ENCODE measurements at regions not wholly inside any gene's neighbourhood (a gene's known extent, or its start where the extent isn't known, plus 50 kb on each side); places are given as distances from the start of the nearest gene placed in this dataset.
A peak's percentile ranks its signal among the peaks of the same experiment; 100 is the strongest.
"Not testable (repeated sequence)": the region's sequence is repeated elsewhere in the genome, so short reads cannot be mapped to it uniquely, and the experiment has no call there.

GRCh38 chr3:40681658-40682055, 156.9 kb downstream of the ZNF621 start:
- H3K27me3 Mint-ChIP-seq: no peaks in the 10 kb centered on the region
- H3K4me1 Mint-ChIP-seq (ENCODE audit: unreplicated experiment): peaks cover 14% of the 10 kb centered on the region
- H3K36me3 Mint-ChIP-seq: no peaks in the 10 kb centered on the region
- DNase-seq (ENCODE audit: extremely low spot score, unreplicated experiment): no peak
- no peak overlapping the region for H3K4me3 Mint-ChIP-seq
- H3K27ac Mint-ChIP-seq: no peak overlapping the region
- TF ChIP-seq CTCF (conservative IDR thresholded peaks at IDR 0.05): no peak
- no peaks in the 10 kb centered on the region for H3K9me3 Mint-ChIP-seq

GRCh38 chr3:40689837-40690236, 165.1 kb downstream of the ZNF621 start:
- Mint-ChIP-seq H3K27me3 (no peaks in the 10 kb centered on the region), H3K27ac (peak overlapping the region; percentile 21), H3K9me3 (peaks cover 5% of the 10 kb centered on the region), H3K4me1 (ENCODE audit: unreplicated experiment) (peaks cover 20% of the 10 kb centered on the region), H3K36me3 (no peaks in the 10 kb centered on the region), H3K4me3 (no peak overlapping the region)
- no peak for TF ChIP-seq CTCF (conservative IDR thresholded peaks at IDR 0.05)
- DNase-seq (ENCODE audit: extremely low spot score, unreplicated experiment): no peak

- no peak for DNase-seq (ENCODE audit: extremely low spot score, unreplicated experiment)
- Mint-ChIP-seq H3K9me3 (peaks cover 5% of the 10 kb centered on the region), H3K36me3 (no peaks in the 10 kb centered on the region), H3K27me3 (no peaks in the 10 kb centered on the region), H3K4me3 (peak overlapping the region; percentile 41), H3K27ac (peak overlapping the region; percentile 63), H3K4me1 (ENCODE audit: unreplicated experiment) (peaks cover 20% of the 10 kb centered on the region)
- TF ChIP-seq CTCF (conservative IDR thresholded peaks at IDR 0.05): no peak
Observed at GRCh38 chr3:40690749-40691451, 166.1 kb downstream of the ZNF621 start.

- H3K27ac Mint-ChIP-seq: no peak overlapping the region
- H3K4me3 Mint-ChIP-seq: no peak overlapping the region
- TF ChIP-seq CTCF (conservative IDR thresholded peaks at IDR 0.05): no peak
- no peak for DNase-seq (ENCODE audit: extremely low spot score, unreplicated experiment)
- H3K9me3 Mint-ChIP-seq: peaks cover 5% of the 10 kb centered on the region
- H3K36me3 Mint-ChIP-seq: no peaks in the 10 kb centered on the region
- no peaks in the 10 kb centered on the region for H3K27me3 Mint-ChIP-seq
- H3K4me1 Mint-ChIP-seq (ENCODE audit: unreplicated experiment): peaks cover 20% of the 10 kb centered on the region
Observed at GRCh38 chr3:40691452-40691861, 166.7 kb downstream of the ZNF621 start.

GRCh38 chr3:40695848-40696247, 171.1 kb downstream of the ZNF621 start:
- peaks cover 3% of the 10 kb centered on the region for H3K27me3 Mint-ChIP-seq
- H3K27ac Mint-ChIP-seq: no peak overlapping the region
- no peaks in the 10 kb centered on the region for H3K36me3 Mint-ChIP-seq
- no peak overlapping the region for H3K4me3 Mint-ChIP-seq
- peaks cover 8% of the 10 kb centered on the region for H3K4me1 Mint-ChIP-seq (ENCODE audit: unreplicated experiment)
- TF ChIP-seq CTCF (conservative IDR thresholded peaks at IDR 0.05): no peak
- DNase-seq (ENCODE audit: extremely low spot score, unreplicated experiment): no peak
- H3K9me3 Mint-ChIP-seq: peaks cover 11% of the 10 kb centered on the region

GRCh38 chr3:40698611-40699010, 173.9 kb downstream of the ZNF621 start:
- H3K27me3 Mint-ChIP-seq; H3K27ac Mint-ChIP-seq; H3K4me3 Mint-ChIP-seq; H3K4me1 Mint-ChIP-seq (ENCODE audit: unreplicated experiment); DNase-seq (ENCODE audit: extremely low spot score, unreplicated experiment); H3K36me3 Mint-ChIP-seq: not testable (repeated sequence)
- peaks cover 11% of the 10 kb centered on the region for H3K9me3 Mint-ChIP-seq

All from type B pancreatic cell (in vitro differentiated cells).